NT2/D1 (cell line): ENCODE measurements at regions not wholly inside any gene's neighbourhood (a gene's known extent, or its start where the extent isn't known, plus 50 kb on each side); places are given as distances from the start of the nearest gene placed in this dataset.

Experiments used
- SUZ12 ChIP-seq: IDR thresholded peaks from 2 replicates; pipeline ENCODE4 v1.6.1; 2011; ENCODE audit not compliant: insufficient read length, insufficient read depth; ENCODE audit errors: extremely low read depth
- YY1 ChIP-seq: IDR thresholded peaks from 2 replicates; pipeline ENCODE4 v1.6.1; 2011; ENCODE audit not compliant: insufficient read length, insufficient read depth
- ZNF274 ChIP-seq: IDR thresholded peaks from 2 replicates; pipeline ENCODE4 v1.6.1; 2011; ENCODE audit warnings: mild to moderate bottlenecking, low read depth, low read length

GRCh38 chr17:53680745-53681144 is 142.0 kb upstream of the KIF2B start:
- no peak for TF ChIP-seq ZNF274
- no peak for TF ChIP-seq YY1
- TF ChIP-seq SUZ12, result no peak
